ENCODE measurements at regions not wholly inside any gene's neighbourhood (a gene's known extent, or its start where the extent isn't known, plus 50 kb on each side); places are given as distances from the start of the nearest gene placed in this dataset.

GRCh38 chr12:30515351-30515750, 180.3 kb downstream of the IPO8 start:
- WGBS, 2 donors, result 41 to 47% methylated on average over 2 of the region's 2 CpGs

GRCh38 chr12:30514666-30515065, 181.0 kb downstream of the IPO8 start:
- H3K4me3 ChIP-seq (ENCODE audit: low read depth, poor library complexity, severe bottlenecking), result no peak overlapping the region
- 26 to 27% methylated on average over 5 of the region's 5 CpGs for WGBS, 2 donors
- TF ChIP-seq CTCF (IDR thresholded peaks at IDR 0.05) (no peak), POLR2A (IDR thresholded peaks at IDR 0.05) (no peak)
- no peak for DNase-seq (ENCODE audit: low spot score in 2 of 2)
- intact Hi-C loops (cut with DNase I; ENCODE audit: low total_unique reads), result no loop called here

More at GRCh38 chr12:30515351-30515750, 180.3 kb downstream of the IPO8 start:
- TF ChIP-seq POLR2A (IDR thresholded peaks at IDR 0.05), result no peak
- DNase-seq (ENCODE audit: low spot score in 2 of 2), result no peak
- intact Hi-C loops (cut with DNase I; ENCODE audit: low total_unique reads), result no loop called here
- H3K4me3 ChIP-seq (ENCODE audit: low read depth, poor library complexity, severe bottlenecking), result no peak overlapping the region

- 89 to 92% methylated on average over 4 of the region's 4 CpGs for WGBS, 2 donors
- no peak overlapping the region for H3K4me3 ChIP-seq (ENCODE audit: low read depth, poor library complexity, severe bottlenecking)
- no peak for DNase-seq (ENCODE audit: low spot score in 2 of 2)
- TF ChIP-seq CTCF (IDR thresholded peaks at IDR 0.05), result no peak
- TF ChIP-seq POLR2A (IDR thresholded peaks at IDR 0.05), result no peak
- intact Hi-C loops (cut with DNase I; ENCODE audit: low total_unique reads), result no loop called here
Observed at GRCh38 chr12:30508205-30508967, 187.3 kb downstream of the IPO8 start.

GRCh38 chr12:30507576-30507975, 188.1 kb downstream of the IPO8 start:
- H3K4me3 ChIP-seq (ENCODE audit: low read depth, poor library complexity, severe bottlenecking), result no peak overlapping the region
- DNase-seq (ENCODE audit: low spot score in 2 of 2), result no peak
- intact Hi-C loops (cut with DNase I; ENCODE audit: low total_unique reads), result no loop called here
- TF ChIP-seq POLR2A (IDR thresholded peaks at IDR 0.05), result no peak
- TF ChIP-seq CTCF (IDR thresholded peaks at IDR 0.05), result no peak
- 90 to 93% methylated on average over 4 of the region's 4 CpGs for WGBS, 2 donors

- H3K4me3 ChIP-seq (ENCODE audit: low read depth, poor library complexity, severe bottlenecking), result no peak overlapping the region
- TF ChIP-seq CTCF (IDR thresholded peaks at IDR 0.05) (no peak), POLR2A (IDR thresholded peaks at IDR 0.05) (no peak)
- DNase-seq (ENCODE audit: low spot score in 2 of 2), result no peak
- 86 to 89% methylated on average over 7 of the region's 7 CpGs for WGBS, 2 donors
- intact Hi-C loops (cut with DNase I; ENCODE audit: low total_unique reads), result no loop called here
Observed at GRCh38 chr12:30506411-30506810, 189.3 kb downstream of the IPO8 start.

GRCh38 chr12:30501718-30502117, 194.0 kb downstream of the IPO8 start:
- no peak overlapping the region for H3K4me3 ChIP-seq (ENCODE audit: low read depth, poor library complexity, severe bottlenecking)
- no peak for TF ChIP-seq CTCF (IDR thresholded peaks at IDR 0.05)
- TF ChIP-seq POLR2A (IDR thresholded peaks at IDR 0.05), result no peak
- DNase-seq (ENCODE audit: low spot score in 2 of 2), result no peak
- WGBS, 2 donors, result 65 to 72% methylated on average over 2 of the region's 2 CpGs
- intact Hi-C loops (cut with DNase I; ENCODE audit: low total_unique reads), result no loop called here
